DND-41 (cell line): ENCODE measurements at regions not wholly inside any gene's neighbourhood (a gene's known extent, or its start where the extent isn't known, plus 50 kb on each side); places are given as distances from the start of the nearest gene placed in this dataset.
A peak's percentile ranks its signal among the peaks of the same experiment; 100 is the strongest.

Source experiments
- ATAC-seq: fragments of 200-7000 bp; cut with Tn5 transposase; 3 replicates; pipeline ENCODE4 v1.9.1; 2021; ENCODE audit warnings: low read depth; ENCODE audit not compliant: insufficient read depth
- DNase-seq: peaks from one replicate; pipeline ENCODE4 v3.0.0-alpha.2; 2020
- H2AFZ ChIP-seq: 2 replicates; pipeline ENCODE4 v1.6.0; 2012; ENCODE audit warnings: low read depth, low read length
- H3K27ac ChIP-seq: 2 replicates; pipeline ENCODE4 v1.5.1; 2012; ENCODE audit warnings: low read length, inconsistent platforms
- H3K27me3 ChIP-seq: fragments of 200-600 bp; sonication (generic); 2 replicates; pipeline ENCODE4 v1.6.0; 2012; ENCODE audit warnings: low read length, mild to moderate bottlenecking, inconsistent platforms; ENCODE audit not compliant: insufficient read depth, poor library complexity
- H3K36me3 ChIP-seq: 2 replicates; pipeline ENCODE4 v1.5.1; 2012; ENCODE audit warnings: low read length, inconsistent platforms; ENCODE audit not compliant: insufficient read depth
- H3K4me1 ChIP-seq: 2 replicates; pipeline ENCODE4 v1.5.1; 2012; ENCODE audit warnings: mild to moderate bottlenecking, low read length; ENCODE audit not compliant: insufficient read depth
- H3K4me2 ChIP-seq: 2 replicates; pipeline ENCODE4 v1.6.0; 2012; ENCODE audit warnings: mild to moderate bottlenecking, moderate library complexity, low read length, inconsistent platforms; ENCODE audit not compliant: insufficient read depth
- H3K4me3 ChIP-seq, 2 experiments: fragments of 200-600 bp in 1 of 2; shearing (Covaris generic) in 1 of 2; 2 replicates each; pipeline ENCODE4 v1.5.1; 2012 to 2016; ENCODE audit warnings: inconsistent platforms in 2 of 2, low read length in 2 of 2, mild to moderate bottlenecking in 2 of 2, low read depth in 1 of 2, moderate library complexity in 1 of 2
- H3K79me2 ChIP-seq: 2 replicates; pipeline ENCODE4 v1.6.0; 2012; ENCODE audit warnings: low read length, inconsistent platforms; ENCODE audit not compliant: insufficient read depth
- H3K9ac ChIP-seq: 2 replicates; pipeline ENCODE4 v1.6.0; 2012; ENCODE audit warnings: low read depth, mild to moderate bottlenecking, inconsistent platforms, low read length, moderate library complexity
- H3K9me3 ChIP-seq: 2 replicates; pipeline ENCODE4 v1.5.1; 2012; ENCODE audit warnings: low read length, moderate library complexity, mild to moderate bottlenecking, inconsistent platforms; ENCODE audit not compliant: insufficient read depth, severe bottlenecking
- H4K20me1 ChIP-seq: 2 replicates; pipeline ENCODE4 v1.6.0; 2012; ENCODE audit warnings: low read length; ENCODE audit not compliant: insufficient read depth
- EZH2 ChIP-seq: IDR thresholded peaks from 3 replicates; pipeline ENCODE4 v1.6.1; 2012; ENCODE audit warnings: borderline replicate concordance, low read depth, mild to moderate bottlenecking, moderate library complexity, low read length, inconsistent platforms; ENCODE audit not compliant: severe bottlenecking
- TF ChIP-seq, protein P1 (sequence below): IDR thresholded peaks from 2 replicates; pipeline ENCODE4 v1.5.1; 2012; ENCODE audit warnings: borderline replicate concordance, low read length, moderate library complexity, mild to moderate bottlenecking; ENCODE audit not compliant: poor library complexity, severe bottlenecking; ENCODE audit errors: extremely low read depth

GRCh38 chr13:79776531-79777295 lies 295.8 kb downstream of the NDFIP2 start:
- Histone ChIP-seq H3K27me3 (peaks cover 13% of the 10 kb centered on the region), H3K36me3 (no peaks in the 10 kb centered on the region), H3K79me2 (no peaks in the 10 kb centered on the region), H3K9me3 (no peaks in the 10 kb centered on the region), H3K4me1 (no peaks in the 10 kb centered on the region), H4K20me1 (no peaks in the 10 kb centered on the region), H2AFZ (no peak overlapping the region), H3K9ac (no peak overlapping the region), H3K27ac (no peak overlapping the region), H3K4me3 (no peak overlapping the region), H3K4me2 (no peak overlapping the region)
- ATAC-seq (no peak), DNase-seq (no peak)
- TF ChIP-seq, protein P1, sequence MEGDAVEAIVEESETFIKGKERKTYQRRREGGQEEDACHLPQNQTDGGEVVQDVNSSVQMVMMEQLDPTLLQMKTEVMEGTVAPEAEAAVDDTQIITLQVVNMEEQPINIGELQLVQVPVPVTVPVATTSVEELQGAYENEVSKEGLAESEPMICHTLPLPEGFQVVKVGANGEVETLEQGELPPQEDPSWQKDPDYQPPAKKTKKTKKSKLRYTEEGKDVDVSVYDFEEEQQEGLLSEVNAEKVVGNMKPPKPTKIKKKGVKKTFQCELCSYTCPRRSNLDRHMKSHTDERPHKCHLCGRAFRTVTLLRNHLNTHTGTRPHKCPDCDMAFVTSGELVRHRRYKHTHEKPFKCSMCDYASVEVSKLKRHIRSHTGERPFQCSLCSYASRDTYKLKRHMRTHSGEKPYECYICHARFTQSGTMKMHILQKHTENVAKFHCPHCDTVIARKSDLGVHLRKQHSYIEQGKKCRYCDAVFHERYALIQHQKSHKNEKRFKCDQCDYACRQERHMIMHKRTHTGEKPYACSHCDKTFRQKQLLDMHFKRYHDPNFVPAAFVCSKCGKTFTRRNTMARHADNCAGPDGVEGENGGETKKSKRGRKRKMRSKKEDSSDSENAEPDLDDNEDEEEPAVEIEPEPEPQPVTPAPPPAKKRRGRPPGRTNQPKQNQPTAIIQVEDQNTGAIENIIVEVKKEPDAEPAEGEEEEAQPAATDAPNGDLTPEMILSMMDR, result no peak
- no peak for TF ChIP-seq EZH2

GRCh38 chr13:79775830-79776229 lies 294.9 kb downstream of the NDFIP2 start:
- no peak for ATAC-seq
- no peak overlapping the region for H3K9ac ChIP-seq

DNA sequence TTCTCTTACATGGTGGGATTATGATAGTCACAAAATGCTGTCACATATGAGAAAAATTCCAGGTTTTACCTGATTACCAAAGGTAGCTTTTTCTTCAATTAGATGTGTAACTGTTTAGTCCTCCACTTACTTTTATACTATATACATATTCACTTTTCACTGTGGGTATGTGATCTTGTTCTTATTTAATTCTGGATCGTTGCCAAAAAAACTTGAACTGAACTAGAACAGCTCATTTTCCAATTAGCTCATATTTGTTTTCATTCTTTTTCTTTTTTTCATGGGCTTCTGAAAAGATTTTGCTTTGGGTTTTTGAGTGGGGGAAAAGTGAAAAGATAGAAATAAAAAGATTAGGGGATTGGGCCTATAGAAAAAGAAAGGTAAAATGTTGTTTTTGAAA lies 291.9 kb downstream of the NDFIP2 start:
- Histone ChIP-seq H3K79me2 (no peaks in the 10 kb centered on the region), H3K4me1 (no peaks in the 10 kb centered on the region), H3K9me3 (no peaks in the 10 kb centered on the region), H3K27ac (no peak overlapping the region), H4K20me1 (no peaks in the 10 kb centered on the region), H2AFZ (no peak overlapping the region), H3K4me2 (no peak overlapping the region), H3K27me3 (no peaks in the 10 kb centered on the region), H3K9ac (no peak overlapping the region), H3K4me3 (no peak overlapping the region), H3K36me3 (no peaks in the 10 kb centered on the region)
- DNase-seq (no peak), ATAC-seq (no peak)
- TF ChIP-seq, protein P1, result no peak
- TF ChIP-seq EZH2, result no peak

More at GRCh38 chr13:79775830-79776229, 294.9 kb downstream of the NDFIP2 start:
- DNase-seq, result no peak
- H3K79me2 ChIP-seq, result no peaks in the 10 kb centered on the region
- H3K4me2 ChIP-seq, result no peak overlapping the region
- no peak overlapping the region for H3K27ac ChIP-seq
- H3K4me3 ChIP-seq, result no peak overlapping the region
- no peaks in the 10 kb centered on the region for H3K4me1 ChIP-seq
- TF ChIP-seq, protein P1, result peak; percentile 54
- TF ChIP-seq EZH2, result no peak
- H3K27me3 ChIP-seq, result peaks cover 13% of the 10 kb centered on the region
- no peaks in the 10 kb centered on the region for H3K9me3 ChIP-seq
- H4K20me1 ChIP-seq, result no peaks in the 10 kb centered on the region
- H2AFZ ChIP-seq, result no peak overlapping the region
- no peaks in the 10 kb centered on the region for H3K36me3 ChIP-seq
